PC-9 (cell line): ENCODE measurements at regions not wholly inside any gene's neighbourhood (a gene's known extent, or its start where the extent isn't known, plus 50 kb on each side); places are given as distances from the start of the nearest gene placed in this dataset.

Experiments
- BruUV-seq: library from RNA; stranded (reverse); fragments of 400-500 nt; replicated peaks from 2 replicates; lab custom pipeline; 2021; lab: Mats Ljungman, UMichigan
- CTCF ChIA-PET: fragments of 300-600 bp; sonication (Branson Sonifier 250); formaldehyde crosslinking; loops from one replicate; lab custom pipeline; 2022; ENCODE audit warnings: antibody characterized with exemption; lab: Charles Lee
- POLR2A ChIA-PET: fragments of 300-600 bp; sonication (Branson Sonifier 250); formaldehyde crosslinking; loops from one replicate; lab custom pipeline; 2022; ENCODE audit warnings: antibody characterized with exemption; ENCODE audit not compliant: unreplicated experiment; lab: Charles Lee
- DNase-seq, 2 experiments: peaks; one replicate each; pipeline versions ENCODE4 v3.0.0 to v3.0.0-alpha.2; 2015 to 2022; ENCODE audit warnings: mixed read lengths in 1 of 2
- H2AFZ ChIP-seq: fragments of 200-600 bp; sonication (generic); 2 replicates; pipeline ENCODE4 v1.8.1; 2017; ENCODE audit warnings: antibody characterized with exemption
- H3F3A ChIP-seq: fragments of 200-600 bp; sonication (generic); 2 replicates; pipeline ENCODE4 v1.8.1; 2017; ENCODE audit warnings: antibody characterized with exemption, mild to moderate bottlenecking, low read depth; ENCODE audit not compliant: insufficient read depth
- H3K27ac ChIP-seq: fragments of 200-600 bp; sonication (generic); 2 replicates; pipeline ENCODE4 v1.6.1; 2016; ENCODE audit warnings: mixed run types
- H3K27me3 ChIP-seq: fragments of 200-600 bp; sonication (generic); 2 replicates; pipeline ENCODE4 v1.6.1; 2016; ENCODE audit warnings: low read depth, mixed run types; ENCODE audit not compliant: insufficient read depth
- H3K36me3 ChIP-seq: fragments of 200-600 bp; sonication (generic); 2 replicates; pipeline ENCODE4 v1.6.1; 2016; ENCODE audit warnings: low read depth, mixed run types
- H3K4me1 ChIP-seq: fragments of 200-600 bp; sonication (generic); replicated peaks from 2 replicates; pipeline ENCODE4 v1.6.1; 2016; ENCODE audit warnings: mixed run types; ENCODE audit not compliant: insufficient read depth
- H3K4me2 ChIP-seq: fragments of 200-600 bp; sonication (generic); 2 replicates; pipeline ENCODE4 v1.6.1; 2017; ENCODE audit warnings: mixed run types
- H3K4me3 ChIP-seq: fragments of 200-600 bp; sonication (generic); 2 replicates; pipeline ENCODE4 v1.6.1; 2016; ENCODE audit warnings: mixed run types
- H3K79me2 ChIP-seq: fragments of 200-600 bp; sonication (generic); 2 replicates; pipeline ENCODE4 v1.6.1; 2017; ENCODE audit warnings: low read depth, mixed run types
- H3K9me2 ChIP-seq: fragments of 200-600 bp; sonication (generic); 2 replicates; pipeline ENCODE4 v1.8.1; 2017; ENCODE audit warnings: mild to moderate bottlenecking; ENCODE audit not compliant: insufficient read depth
- H3K9me3 ChIP-seq: fragments of 200-600 bp; sonication (generic); 2 replicates; pipeline ENCODE4 v1.8.1; 2016; ENCODE audit warnings: low read depth; ENCODE audit not compliant: insufficient read depth
- H4K20me1 ChIP-seq: fragments of 200-600 bp; sonication (generic); 2 replicates; pipeline ENCODE4 v1.8.1; 2017; ENCODE audit not compliant: insufficient read depth
- EZH2 ChIP-seq: fragments of 200-600 bp; sonication (generic); IDR thresholded peaks from 2 replicates; pipeline ENCODE4 v1.8.0; 2017; ENCODE audit warnings: antibody characterized with exemption, low read depth
- intact Hi-C: fragments of 100-400 bp; cut with micrococcal nuclease; formaldehyde crosslinking; loops from one replicate; pipeline ENCODE4 v1.10.0; 2022; ENCODE audit not compliant: unreplicated experiment
- TF ChIP-seq, protein P1 (sequence below): fragments of 200-600 bp; sonication (generic); conservative IDR thresholded peaks from 2 replicates; pipeline ENCODE4 v1.6.1; 2017; ENCODE audit warnings: mixed run types, antibody characterized with exemption, mild to moderate bottlenecking, moderate library complexity

DNA sequence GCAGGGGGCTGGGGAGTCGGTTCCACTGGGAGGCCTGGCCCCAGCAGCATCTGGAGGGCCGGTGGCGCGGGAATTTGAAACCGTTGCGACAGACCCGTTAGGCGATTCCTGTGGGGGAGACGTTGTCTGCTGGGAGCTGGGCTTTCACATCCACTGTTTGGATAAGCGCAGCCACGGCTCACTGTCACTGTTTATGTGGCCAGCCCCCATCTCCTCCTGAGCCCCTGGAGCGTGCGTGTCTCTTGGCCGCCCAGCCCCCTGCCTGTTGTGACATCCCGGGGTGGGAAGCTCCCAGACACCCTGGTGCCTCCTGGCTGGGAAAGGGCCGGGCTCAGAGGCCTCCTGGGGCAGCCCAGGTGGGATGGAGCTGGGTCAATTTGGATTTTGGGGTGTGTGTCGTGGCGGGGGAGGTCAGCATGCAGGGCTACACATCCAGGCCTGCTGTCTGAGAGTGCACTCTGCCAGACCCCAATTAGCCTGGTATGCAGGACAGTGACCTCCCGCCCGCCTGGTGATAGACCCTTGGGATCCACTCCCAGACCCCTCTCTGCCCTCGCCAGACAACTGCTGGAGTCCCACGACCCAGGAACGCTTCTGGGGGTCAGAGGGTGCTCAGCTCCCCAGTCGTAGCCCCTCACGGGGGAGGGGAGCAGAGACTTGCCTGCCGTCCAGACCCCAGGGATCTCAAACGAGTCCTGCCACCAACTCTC lies 62.0 kb upstream of the RNU6ATAC start:
- no TSS peak for BruUV-seq
- Histone ChIP-seq H3K79me2 (no peaks in the 10 kb centered on the region), H3K36me3 (no peaks in the 10 kb centered on the region), H3F3A (no peaks in the 10 kb centered on the region), H3K9me2 (no peaks in the 10 kb centered on the region), H3K4me2 (no peak overlapping the region), H3K27ac (no peak overlapping the region), H3K27me3 (peaks cover 79% of the 10 kb centered on the region), H3K4me3 (no peak overlapping the region), H2AFZ (no peak overlapping the region), H4K20me1 (no peaks in the 10 kb centered on the region), H3K9me3 (no peaks in the 10 kb centered on the region), H3K4me1 (no peaks in the 10 kb centered on the region)
- intact Hi-C loops = no loop called here
- ChIA-PET CTCF (no interaction called here), POLR2A (no interaction called here)
- TF ChIP-seq, protein P1, sequence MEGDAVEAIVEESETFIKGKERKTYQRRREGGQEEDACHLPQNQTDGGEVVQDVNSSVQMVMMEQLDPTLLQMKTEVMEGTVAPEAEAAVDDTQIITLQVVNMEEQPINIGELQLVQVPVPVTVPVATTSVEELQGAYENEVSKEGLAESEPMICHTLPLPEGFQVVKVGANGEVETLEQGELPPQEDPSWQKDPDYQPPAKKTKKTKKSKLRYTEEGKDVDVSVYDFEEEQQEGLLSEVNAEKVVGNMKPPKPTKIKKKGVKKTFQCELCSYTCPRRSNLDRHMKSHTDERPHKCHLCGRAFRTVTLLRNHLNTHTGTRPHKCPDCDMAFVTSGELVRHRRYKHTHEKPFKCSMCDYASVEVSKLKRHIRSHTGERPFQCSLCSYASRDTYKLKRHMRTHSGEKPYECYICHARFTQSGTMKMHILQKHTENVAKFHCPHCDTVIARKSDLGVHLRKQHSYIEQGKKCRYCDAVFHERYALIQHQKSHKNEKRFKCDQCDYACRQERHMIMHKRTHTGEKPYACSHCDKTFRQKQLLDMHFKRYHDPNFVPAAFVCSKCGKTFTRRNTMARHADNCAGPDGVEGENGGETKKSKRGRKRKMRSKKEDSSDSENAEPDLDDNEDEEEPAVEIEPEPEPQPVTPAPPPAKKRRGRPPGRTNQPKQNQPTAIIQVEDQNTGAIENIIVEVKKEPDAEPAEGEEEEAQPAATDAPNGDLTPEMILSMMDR = no peak
- no peak for TF ChIP-seq EZH2
- DNase-seq = no peak

DNA sequence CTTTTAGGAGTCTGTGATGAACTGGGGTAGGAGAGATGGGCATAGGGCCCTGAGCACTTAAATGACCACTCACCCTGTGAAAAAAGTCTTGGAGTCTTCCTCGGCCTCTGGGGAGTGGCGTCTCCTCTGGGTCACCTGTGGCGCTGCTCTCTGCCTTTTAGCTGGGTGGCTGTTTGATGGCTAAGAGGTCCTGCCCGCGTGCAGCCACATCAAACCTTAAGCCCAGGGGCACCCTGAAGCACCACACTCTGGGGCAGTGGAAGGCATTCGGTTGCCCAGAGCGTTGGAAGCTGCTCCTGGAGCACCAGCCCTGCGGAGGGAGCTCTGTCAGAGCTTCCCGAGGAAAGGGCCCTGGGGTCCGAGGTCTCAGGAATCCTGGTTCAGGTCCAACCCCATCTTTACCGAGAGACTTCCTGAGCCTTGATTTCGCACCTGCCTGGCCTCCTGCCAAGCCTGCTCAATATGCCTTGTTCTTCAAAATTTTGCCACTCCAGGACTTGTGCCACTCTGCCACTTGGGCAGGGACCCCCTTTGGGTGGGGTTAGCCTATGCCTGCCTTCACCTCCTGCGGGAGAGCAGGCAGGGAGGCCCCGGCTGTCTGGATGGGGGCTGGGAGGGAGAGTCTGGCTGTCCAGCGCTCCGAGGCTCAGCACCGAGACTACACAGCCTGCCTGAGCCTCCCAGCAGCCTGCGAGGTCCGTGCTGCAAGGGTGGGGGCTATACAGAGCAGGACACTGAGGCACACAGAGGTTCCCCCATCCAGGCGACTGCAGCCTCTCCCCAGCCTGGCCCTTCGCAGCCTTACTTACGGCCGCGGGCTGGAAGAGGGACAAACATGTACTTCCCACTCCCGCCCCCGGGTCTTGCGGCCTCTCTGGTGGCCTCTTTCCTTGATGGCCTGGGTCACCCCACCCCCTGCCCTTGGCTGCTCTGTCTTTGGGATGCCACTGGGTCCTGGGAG lies 63.4 kb upstream of the RNU6ATAC start:
- no peak overlapping the region for H3K4me3 ChIP-seq
- no peaks in the 10 kb centered on the region for H3K79me2 ChIP-seq
- no peak overlapping the region for H3K4me2 ChIP-seq
- H4K20me1 ChIP-seq = no peaks in the 10 kb centered on the region
- BruUV-seq = no TSS peak
- no peak overlapping the region for H2AFZ ChIP-seq
- no peaks in the 10 kb centered on the region for H3K9me3 ChIP-seq
- H3F3A ChIP-seq = no peaks in the 10 kb centered on the region
- POLR2A ChIA-PET = interaction anchor here (0.6 kb wide), 1 partner anchor 92 kb away, joined by 3 read pairs; the partner anchor contains the start of gene WDR5
- H3K36me3 ChIP-seq = no peaks in the 10 kb centered on the region
- CTCF ChIA-PET = no interaction called here
- H3K9me2 ChIP-seq = no peaks in the 10 kb centered on the region
- no peak for DNase-seq
- H3K4me1 ChIP-seq = no peaks in the 10 kb centered on the region
- peaks cover 83% of the 10 kb centered on the region for H3K27me3 ChIP-seq
- no peak overlapping the region for H3K27ac ChIP-seq
- intact Hi-C loops = no loop called here
- TF ChIP-seq EZH2 = no peak
- TF ChIP-seq, protein P1 = no peak

DNA sequence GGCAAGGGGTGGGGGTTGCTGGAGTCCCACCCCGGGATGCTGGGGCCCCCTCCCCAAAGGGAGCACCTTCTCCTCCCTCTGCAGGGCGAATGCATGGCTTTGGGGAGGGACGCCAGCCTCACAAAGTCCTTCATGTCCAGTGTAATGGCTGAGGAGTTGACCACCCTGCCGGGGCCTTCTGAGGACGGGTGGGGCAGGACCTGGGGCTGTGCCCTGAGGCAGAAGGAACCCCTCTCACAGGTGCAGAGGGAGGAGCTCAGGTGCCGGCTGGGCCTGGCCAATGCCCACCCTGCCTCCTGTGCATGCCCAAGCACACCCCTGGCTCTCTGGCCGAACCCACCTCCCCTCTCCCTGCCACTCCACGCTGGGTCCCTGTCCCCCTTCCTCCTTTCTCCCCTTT lies 64.3 kb upstream of the RNU6ATAC start:
- POLR2A ChIA-PET = no interaction called here
- CTCF ChIA-PET = no interaction called here
- intact Hi-C loops = no loop called here

More for the DNA sequence above, 64.3 kb upstream of the RNU6ATAC start:
- Histone ChIP-seq H3K9me2 (no peaks in the 10 kb centered on the region), H2AFZ (no peak overlapping the region), H3K4me3 (no peak overlapping the region), H3K9me3 (no peaks in the 10 kb centered on the region), H3K4me1 (no peaks in the 10 kb centered on the region), H3K79me2 (no peaks in the 10 kb centered on the region), H3K36me3 (no peaks in the 10 kb centered on the region), H3K27me3 (peaks cover 84% of the 10 kb centered on the region), H3F3A (no peaks in the 10 kb centered on the region), H3K4me2 (no peak overlapping the region), H4K20me1 (no peaks in the 10 kb centered on the region), H3K27ac (no peak overlapping the region)
- TF ChIP-seq, protein P1 = no peak
- TF ChIP-seq EZH2 = no peak
- DNase-seq = no peak
- BruUV-seq = no TSS peak
